ENCODE measurements at regions not wholly inside any gene's neighbourhood (a gene's known extent, or its start where the extent isn't known, plus 50 kb on each side); places are given as distances from the start of the nearest gene placed in this dataset.

GRCh38 chr4:180521181-180521580 lies 1722.0 kb upstream of the TENM3 start:
- Histone ChIP-seq H3K27ac (ENCODE audit: poor library complexity, severe bottlenecking) (peak overlapping the region; percentile 72), H3K9me3 (ENCODE audit: severe bottlenecking) (no peaks in the 10 kb centered on the region), H3K36me3 (ENCODE audit: low read depth) (no peaks in the 10 kb centered on the region), H3K27me3 (ENCODE audit: insufficient read depth, poor library complexity, severe bottlenecking) (no peaks in the 10 kb centered on the region), H3K4me3 (ENCODE audit: severe bottlenecking) (no peak overlapping the region), H3K4me1 (ENCODE audit: insufficient read depth, poor library complexity, severe bottlenecking) (peaks cover 6% of the 10 kb centered on the region)
- DNase-seq (ENCODE audit: low spot score) (no peak), ATAC-seq (ENCODE audit: low read depth) (peak; percentile 84)
- no peak for TF ChIP-seq CTCF (IDR thresholded peaks at IDR 0.05; ENCODE audit: poor library complexity, severe bottlenecking)

- Histone ChIP-seq H3K36me3 (ENCODE audit: low read depth) (no peaks in the 10 kb centered on the region), H3K4me1 (ENCODE audit: insufficient read depth, poor library complexity, severe bottlenecking) (peaks cover 6% of the 10 kb centered on the region), H3K4me3 (ENCODE audit: severe bottlenecking) (no peak overlapping the region), H3K27me3 (ENCODE audit: insufficient read depth, poor library complexity, severe bottlenecking) (no peaks in the 10 kb centered on the region), H3K9me3 (ENCODE audit: severe bottlenecking) (no peaks in the 10 kb centered on the region), H3K27ac (ENCODE audit: poor library complexity, severe bottlenecking) (no peak overlapping the region)
- TF ChIP-seq CTCF (IDR thresholded peaks at IDR 0.05; ENCODE audit: poor library complexity, severe bottlenecking), result no peak
- DNase-seq (ENCODE audit: low spot score), result no peak
- ATAC-seq (ENCODE audit: low read depth), result no peak
Measured at GRCh38 chr4:180525523-180526077, 1717.6 kb upstream of the TENM3 start.

- peaks cover 2% of the 10 kb centered on the region for H3K4me1 ChIP-seq (ENCODE audit: insufficient read depth, poor library complexity, severe bottlenecking)
- no peaks in the 10 kb centered on the region for H3K9me3 ChIP-seq (ENCODE audit: severe bottlenecking)
- H3K27ac ChIP-seq (ENCODE audit: poor library complexity, severe bottlenecking), result no peak overlapping the region
- H3K4me3 ChIP-seq (ENCODE audit: severe bottlenecking), result no peak overlapping the region
- no peak for TF ChIP-seq CTCF (IDR thresholded peaks at IDR 0.05; ENCODE audit: poor library complexity, severe bottlenecking)
- ATAC-seq (ENCODE audit: low read depth) (0 out of 3 replicates have a peak, but pooled peaks have one; percentile 29), DNase-seq (ENCODE audit: low spot score) (no peak)
- no peaks in the 10 kb centered on the region for H3K36me3 ChIP-seq (ENCODE audit: low read depth)
- H3K27me3 ChIP-seq (ENCODE audit: insufficient read depth, poor library complexity, severe bottlenecking), result no peaks in the 10 kb centered on the region
Measured at GRCh38 chr4:180528003-180528402, 1715.2 kb upstream of the TENM3 start.

GRCh38 chr4:180530787-180531186 lies 1712.4 kb upstream of the TENM3 start:
- Histone ChIP-seq H3K9me3 (ENCODE audit: severe bottlenecking) (peaks cover under 1% of the 10 kb centered on the region), H3K4me3 (ENCODE audit: severe bottlenecking) (no peak overlapping the region), H3K27ac (ENCODE audit: poor library complexity, severe bottlenecking) (no peak overlapping the region), H3K27me3 (ENCODE audit: insufficient read depth, poor library complexity, severe bottlenecking) (no peaks in the 10 kb centered on the region), H3K36me3 (ENCODE audit: low read depth) (no peaks in the 10 kb centered on the region), H3K4me1 (ENCODE audit: insufficient read depth, poor library complexity, severe bottlenecking) (no peaks in the 10 kb centered on the region)
- no peak for TF ChIP-seq CTCF (IDR thresholded peaks at IDR 0.05; ENCODE audit: poor library complexity, severe bottlenecking)
- no peak for ATAC-seq (ENCODE audit: low read depth)
- DNase-seq (ENCODE audit: low spot score), result no peak

GRCh38 chr4:180532691-180533090 lies 1710.5 kb upstream of the TENM3 start:
- no peak for TF ChIP-seq CTCF (IDR thresholded peaks at IDR 0.05; ENCODE audit: poor library complexity, severe bottlenecking)
- ATAC-seq (ENCODE audit: low read depth), result no peak
- Histone ChIP-seq H3K9me3 (ENCODE audit: severe bottlenecking) (peaks cover 2% of the 10 kb centered on the region), H3K27ac (ENCODE audit: poor library complexity, severe bottlenecking) (no peak overlapping the region), H3K4me1 (ENCODE audit: insufficient read depth, poor library complexity, severe bottlenecking) (no peaks in the 10 kb centered on the region), H3K36me3 (ENCODE audit: low read depth) (no peaks in the 10 kb centered on the region), H3K4me3 (ENCODE audit: severe bottlenecking) (no peak overlapping the region), H3K27me3 (ENCODE audit: insufficient read depth, poor library complexity, severe bottlenecking) (no peaks in the 10 kb centered on the region)
- no peak for DNase-seq (ENCODE audit: low spot score)

Data from RWPE2 (cell line).